Amygdala (tissue), 56 donors: ENCODE measurements at regions not wholly inside any gene's neighbourhood (a gene's known extent, or its start where the extent isn't known, plus 50 kb on each side); places are given as distances from the start of the nearest gene placed in this dataset.
A peak's percentile ranks its signal among the peaks of the same experiment; 100 is the strongest.
"Not testable (repeated sequence)": the region's sequence is repeated elsewhere in the genome, so short reads cannot be mapped to it uniquely, and the experiment has no call there.

Source experiments
- DNase-seq, 56 donors: peaks; one replicate each; lab custom pipeline; 2025; lab: John Stamatoyannopoulos, UW

- DNase-seq = no peak
Observed at GRCh38 chr6:88499845-88500699, 333.9 kb upstream of the CNR1 start.

GRCh38 chr6:88499436-88499835 lies 333.3 kb upstream of the CNR1 start:
- no peak for DNase-seq

- not testable (repeated sequence) for DNase-seq
Observed at GRCh38 chr6:88497403-88497802, 331.3 kb upstream of the CNR1 start.

GRCh38 chr6:88494401-88495140 lies 328.4 kb upstream of the CNR1 start:
- DNase-seq = no peak

DNA sequence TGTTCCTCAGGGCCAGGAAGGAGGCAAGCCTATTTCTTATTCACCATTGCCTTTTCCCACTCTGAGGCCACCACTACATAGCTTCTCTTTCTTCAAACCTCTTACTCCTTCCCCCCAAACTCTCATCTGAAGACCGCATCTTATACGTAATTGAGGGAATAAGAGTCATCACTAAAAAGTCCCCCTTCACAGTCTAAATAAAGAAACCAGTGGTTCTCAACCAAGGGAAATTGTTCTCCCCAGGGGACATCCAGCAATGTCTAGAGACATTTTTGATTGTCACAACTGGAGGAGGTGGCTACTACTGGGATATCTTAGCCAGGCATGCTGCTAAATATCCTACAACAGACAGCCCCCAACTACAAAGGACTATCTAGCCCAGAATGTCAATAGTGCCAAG lies 327.6 kb upstream of the CNR1 start:
- DNase-seq = no peak

GRCh38 chr6:88492824-88493223 lies 326.7 kb upstream of the CNR1 start:
- peak in 1 of 56 donors; percentile 8 for DNase-seq

- no peak for DNase-seq
Observed at GRCh38 chr6:88492241-88492640, 326.1 kb upstream of the CNR1 start.

DNA sequence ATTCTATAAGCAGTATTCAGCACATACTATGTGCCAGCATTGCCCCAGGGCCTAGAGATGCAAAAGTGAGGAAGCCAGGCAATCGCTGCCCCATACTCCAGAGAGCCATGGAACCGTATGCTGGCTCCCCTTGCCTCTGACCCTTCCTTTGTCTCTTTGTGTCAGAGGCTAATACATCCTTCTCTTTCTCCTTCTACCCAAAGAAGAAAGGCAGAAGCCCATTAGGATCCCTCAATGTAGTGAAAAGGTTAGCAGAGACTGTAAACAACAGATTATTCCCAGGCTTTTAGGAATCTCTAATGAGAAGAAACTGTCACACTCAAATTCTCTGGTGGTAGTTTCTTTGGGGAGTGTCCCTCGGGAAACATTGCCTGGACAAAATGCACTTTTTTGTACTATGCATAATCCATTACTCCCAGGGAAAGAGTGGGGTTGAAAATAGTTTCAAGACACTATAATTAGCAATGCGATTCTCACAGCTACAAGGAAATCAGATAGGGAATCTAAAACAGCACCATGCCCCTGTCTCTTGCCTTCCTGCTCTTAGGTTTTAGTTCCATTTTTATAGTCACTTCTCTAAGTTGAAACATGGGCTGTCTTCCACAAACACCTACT lies 325.2 kb upstream of the CNR1 start:
- DNase-seq = no peak

GRCh38 chr6:88490908-88491264 lies 324.7 kb upstream of the CNR1 start:
- no peak for DNase-seq

DNA sequence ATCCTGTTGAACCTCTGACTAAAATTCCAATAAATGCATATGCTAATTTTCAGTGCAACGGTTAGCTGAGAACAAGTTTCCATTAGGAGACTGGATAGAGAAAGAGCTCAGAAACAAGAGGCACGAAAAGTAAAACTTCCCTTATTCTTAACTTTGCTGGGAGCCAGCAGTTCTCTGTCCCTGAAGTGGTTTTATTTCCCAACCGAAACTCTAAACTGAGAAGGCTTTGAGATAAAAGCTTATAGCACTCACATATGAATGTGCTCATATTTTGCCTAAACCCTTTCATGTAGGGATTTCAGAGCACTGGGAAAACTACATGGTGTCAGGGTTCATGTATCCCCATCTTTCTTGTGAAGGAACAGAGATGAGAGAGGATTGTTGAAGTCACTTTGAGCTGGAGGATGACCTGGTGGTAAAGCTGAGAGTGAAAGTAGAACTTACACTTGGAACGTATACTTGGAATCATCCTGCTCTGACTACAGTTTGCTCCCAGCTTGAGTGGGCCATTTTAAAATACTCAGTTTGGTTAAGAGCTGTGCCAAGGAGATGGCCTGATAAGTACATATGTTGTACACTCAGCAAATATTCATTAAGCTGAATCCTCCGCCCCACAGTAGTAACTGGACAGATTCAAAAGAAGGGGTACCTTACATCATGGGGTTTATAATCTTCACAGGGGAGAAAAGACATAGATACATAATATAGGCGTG lies 324.2 kb upstream of the CNR1 start:
- no peak for DNase-seq

- DNase-seq = no peak
Observed at GRCh38 chr6:88483424-88483823, 317.3 kb upstream of the CNR1 start.

DNA sequence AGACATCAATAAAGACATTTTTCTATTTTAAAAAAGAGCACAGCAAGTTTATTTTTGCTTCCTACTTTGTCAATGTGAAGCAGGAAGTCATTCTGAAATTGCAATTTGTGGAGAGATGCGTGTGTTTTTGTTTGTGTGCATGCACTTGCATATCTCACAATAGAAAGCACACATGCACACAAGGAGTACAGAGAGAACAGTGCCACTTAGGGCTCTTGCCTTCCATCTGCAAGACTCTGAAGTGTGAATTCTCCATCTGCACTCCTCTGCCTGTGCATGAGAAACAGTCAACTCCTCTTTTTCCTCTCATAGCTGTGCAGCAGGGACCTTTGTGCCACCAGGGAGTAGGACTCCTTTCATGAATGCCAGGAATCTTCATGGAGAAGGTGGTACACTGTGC lies 316.3 kb upstream of the CNR1 start:
- peak in 1 of 56 donors; percentile 5 for DNase-seq

GRCh38 chr6:88481519-88481918 lies 315.4 kb upstream of the CNR1 start:
- DNase-seq = no peak

DNA sequence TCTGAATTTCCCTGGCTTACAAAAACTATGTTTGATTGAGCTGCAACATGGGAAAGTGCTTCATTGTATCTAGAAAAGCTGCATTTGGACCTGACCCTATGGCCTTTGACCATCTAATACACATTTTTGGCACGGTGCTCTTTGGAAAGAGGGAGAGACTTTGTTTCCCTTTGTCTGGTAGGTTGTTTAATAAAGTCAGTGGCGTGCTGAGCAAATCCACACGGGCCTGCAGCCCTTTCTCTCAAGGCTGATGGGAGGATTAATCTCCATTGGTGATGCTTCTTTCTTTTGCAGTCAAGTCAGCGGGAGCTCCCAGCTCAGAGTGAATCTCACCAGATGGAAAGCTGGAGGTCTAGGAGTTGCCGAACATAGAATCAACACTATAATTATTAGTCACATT lies 314.7 kb upstream of the CNR1 start:
- DNase-seq = no peak

- DNase-seq = no peak
Observed at GRCh38 chr6:88477413-88477812, 311.3 kb upstream of the CNR1 start.

DNA sequence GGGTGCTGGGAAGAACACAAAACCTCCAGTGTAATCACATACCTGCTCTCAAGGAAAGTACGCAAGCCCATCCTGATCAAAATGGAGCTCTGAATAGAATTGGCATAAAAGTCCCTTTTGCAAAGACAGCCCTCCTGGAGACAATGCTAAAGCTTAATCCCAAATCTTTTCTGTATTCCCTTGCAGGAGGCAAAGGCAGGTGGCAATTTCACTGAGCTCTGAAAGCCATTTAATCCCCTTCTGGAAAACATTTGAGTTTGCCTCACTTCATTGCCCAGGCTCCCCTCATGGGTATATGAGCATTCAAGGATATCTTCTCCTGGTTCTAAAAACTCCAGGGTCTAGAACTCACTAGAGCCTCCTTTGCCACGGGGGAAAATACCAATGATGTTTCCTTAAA lies 310.2 kb upstream of the CNR1 start:
- DNase-seq = no peak

DNA sequence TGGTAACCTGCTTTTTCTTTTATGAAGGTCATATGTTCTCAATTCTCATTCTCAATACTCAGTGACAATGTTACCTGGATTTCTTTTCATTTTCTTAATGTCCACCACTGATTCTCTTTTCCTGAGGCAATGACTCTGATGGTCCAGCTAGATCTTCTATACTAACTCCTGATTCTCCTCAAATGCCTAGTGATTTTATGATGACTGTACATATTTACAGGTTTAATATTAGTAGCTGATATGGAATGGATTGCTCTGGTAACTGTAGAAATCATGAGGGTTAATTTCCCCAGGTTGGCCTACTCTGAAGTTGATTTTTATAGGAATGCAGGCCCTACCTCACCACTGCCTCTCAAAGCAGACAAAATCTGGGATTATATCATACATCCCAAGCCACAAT lies 308.6 kb upstream of the CNR1 start:
- DNase-seq = no peak

GRCh38 chr6:88473589-88473988 lies 307.4 kb upstream of the CNR1 start:
- no peak for DNase-seq

- DNase-seq = no peak
Observed at GRCh38 chr6:88472851-88473525, 306.8 kb upstream of the CNR1 start.

GRCh38 chr6:88459643-88460042 lies 293.5 kb upstream of the CNR1 start:
- no peak for DNase-seq
